OCI-LY3 (cell line): ENCODE measurements at regions not wholly inside any gene's neighbourhood (a gene's known extent, or its start where the extent isn't known, plus 50 kb on each side); places are given as distances from the start of the nearest gene placed in this dataset.
"Not testable (repeated sequence)": the region's sequence is repeated elsewhere in the genome, so short reads cannot be mapped to it uniquely, and the experiment has no call there.

Experiments used
- H2AFZ ChIP-seq: fragments of 200-600, 300-600 bp; shearing (Covaris generic); 2 replicates; pipeline ENCODE4 v1.6.0; 2014; ENCODE audit warnings: antibody characterized with exemption, low read depth, low read length
- H3K27ac ChIP-seq: fragments of 200-600, 300-600 bp; sonication (generic); 2 replicates; pipeline ENCODE4 v1.5.1; 2014; ENCODE audit warnings: mild to moderate bottlenecking, low read length, moderate library complexity, mixed read lengths
- H3K27me3 ChIP-seq: fragments of 200-600, 300-600 bp; sonication (generic); 2 replicates; pipeline ENCODE4 v1.6.1; 2014; ENCODE audit warnings: low read depth, low read length, mixed read lengths
- H3K36me3 ChIP-seq: fragments of 200-600, 300-600 bp; sonication (generic); replicated peaks from 2 replicates; pipeline ENCODE3; 2014; ENCODE audit warnings: low read depth, low read length, mixed read lengths
- H3K4me1 ChIP-seq: fragments of 300-600, 200-600 bp; sonication (generic); 2 replicates; pipeline ENCODE4 v1.6.1; 2014; ENCODE audit warnings: low read length, mixed read lengths
- H3K4me2 ChIP-seq: fragments of 200-600, 300-600 bp; sonication (generic); 2 replicates; pipeline ENCODE4 v1.6.1; 2014; ENCODE audit warnings: low read length, mixed read lengths
- H3K4me3 ChIP-seq: fragments of 300-600, 200-600 bp; sonication (generic); 2 replicates; pipeline ENCODE4 v1.5.1; 2014; ENCODE audit warnings: antibody characterized with exemption, mild to moderate bottlenecking, low read length, moderate library complexity
- H3K79me2 ChIP-seq: fragments of 300-600, 200-600 bp; shearing (Covaris generic); 2 replicates; pipeline ENCODE4 v1.6.1; 2014; ENCODE audit warnings: mild to moderate bottlenecking, low read length, mixed read lengths
- H3K9ac ChIP-seq: fragments of 300-600, 200-600 bp; shearing (Covaris generic); 2 replicates; pipeline ENCODE4 v1.6.0; 2014; ENCODE audit warnings: mild to moderate bottlenecking, low read length, moderate library complexity
- H3K9me3 ChIP-seq: fragments of 200-600, 300-600 bp; shearing (Covaris generic); 2 replicates; pipeline ENCODE4 v1.6.1; 2014; ENCODE audit warnings: low read length, mixed read lengths; ENCODE audit not compliant: insufficient read depth
- H4K20me1 ChIP-seq: fragments of 200-600, 300-600 bp; sonication (generic); 2 replicates; pipeline ENCODE4 v1.6.1; 2016; ENCODE audit warnings: low read length, mixed read lengths; ENCODE audit not compliant: insufficient read depth
- CTCF ChIP-seq: fragments of 200-600, 300-600 bp; sonication (generic); IDR thresholded peaks from 2 replicates; pipeline ENCODE4 v1.5.1; 2014; ENCODE audit warnings: antibody characterized with exemption, low read length, low read depth
- EZH2phosphoT487 ChIP-seq: fragments of 200-600 bp; shearing (Covaris generic); IDR thresholded peaks from 2 replicates; pipeline ENCODE4 v1.6.1; 2018; ENCODE audit warnings: antibody characterized with exemption, mixed run types, low read depth

GRCh38 chrX:107374831-107375230 is 74.6 kb upstream of the FRMPD3 start:
- Histone ChIP-seq H3K4me3 (no peak overlapping the region), H3K36me3 (no peaks in the 10 kb centered on the region), H3K27ac (no peak overlapping the region), H3K79me2 (no peaks in the 10 kb centered on the region), H3K27me3 (no peaks in the 10 kb centered on the region), H3K9ac (no peak overlapping the region), H3K9me3 (no peaks in the 10 kb centered on the region), H3K4me2 (no peak overlapping the region), H2AFZ (no peak overlapping the region), H4K20me1 (no peaks in the 10 kb centered on the region), H3K4me1 (no peaks in the 10 kb centered on the region)
- TF ChIP-seq EZH2phosphoT487 (no peak), CTCF (no peak)

DNA sequence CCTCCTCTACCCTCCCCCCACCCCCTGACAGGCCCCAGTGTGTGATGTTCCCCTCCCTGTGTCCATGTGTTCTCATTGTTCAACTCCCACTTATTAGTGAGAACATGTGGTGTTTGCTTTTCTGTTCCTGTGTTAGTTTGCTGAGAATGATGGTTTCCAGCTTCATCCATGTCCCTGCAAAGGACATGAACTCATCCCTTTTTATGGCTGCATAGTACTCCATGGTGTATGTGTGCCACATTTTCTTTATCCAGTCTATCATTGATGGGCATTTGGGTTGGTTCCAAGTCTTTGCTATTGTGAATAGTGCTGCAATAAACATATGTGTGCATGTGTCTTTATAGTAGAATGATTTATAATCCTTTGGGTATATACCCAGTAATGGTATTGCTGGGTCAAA is 73.3 kb upstream of the FRMPD3 start:
- H3K4me1 ChIP-seq, H3K9ac ChIP-seq, H3K4me3 ChIP-seq, H3K4me2 ChIP-seq, H2AFZ ChIP-seq, H3K27ac ChIP-seq, H3K27me3 ChIP-seq, H3K79me2 ChIP-seq, H3K9me3 ChIP-seq, H4K20me1 ChIP-seq, H3K36me3 ChIP-seq: not testable (repeated sequence)

- H3K4me3 ChIP-seq, result no peak overlapping the region
- H3K27ac ChIP-seq, result no peak overlapping the region
- no peaks in the 10 kb centered on the region for H3K9me3 ChIP-seq
- no peak overlapping the region for H3K4me2 ChIP-seq
- no peak overlapping the region for H3K9ac ChIP-seq
- no peaks in the 10 kb centered on the region for H3K79me2 ChIP-seq
- H3K27me3 ChIP-seq, result no peaks in the 10 kb centered on the region
- H3K36me3 ChIP-seq, result no peaks in the 10 kb centered on the region
- TF ChIP-seq CTCF (no peak), EZH2phosphoT487 (no peak)
- H3K4me1 ChIP-seq, result no peaks in the 10 kb centered on the region
- H2AFZ ChIP-seq, result no peak overlapping the region
- H4K20me1 ChIP-seq, result no peaks in the 10 kb centered on the region
Measured at GRCh38 chrX:107384397-107385105, 64.9 kb upstream of the FRMPD3 start.

DNA sequence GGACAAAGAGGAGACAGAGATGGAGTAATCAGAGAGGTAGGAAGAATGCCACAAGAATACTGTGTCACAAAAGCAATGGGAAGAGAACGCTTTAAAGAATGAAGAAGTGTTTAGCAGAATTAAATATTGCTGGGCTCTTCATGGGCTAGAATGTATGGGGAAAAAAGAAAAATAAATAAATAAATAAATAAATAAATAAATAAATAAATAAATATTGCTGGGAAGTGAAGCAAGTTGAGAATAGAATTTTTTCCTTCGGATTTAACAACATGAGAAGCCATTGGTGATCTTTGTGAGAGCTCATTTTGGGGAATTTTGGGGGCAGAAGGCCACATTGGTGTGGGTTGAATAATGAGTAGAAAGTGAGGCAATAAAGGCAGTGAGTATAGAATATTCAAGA is 59.7 kb upstream of the FRMPD3 start:
- Histone ChIP-seq H4K20me1 (no peaks in the 10 kb centered on the region), H3K4me1 (no peaks in the 10 kb centered on the region), H2AFZ (no peak overlapping the region), H3K36me3 (no peaks in the 10 kb centered on the region), H3K4me2 (no peak overlapping the region), H3K79me2 (no peaks in the 10 kb centered on the region), H3K27me3 (no peaks in the 10 kb centered on the region), H3K9me3 (no peaks in the 10 kb centered on the region), H3K9ac (no peak overlapping the region), H3K27ac (no peak overlapping the region), H3K4me3 (no peak overlapping the region)
- TF ChIP-seq CTCF (no peak), EZH2phosphoT487 (no peak)

GRCh38 chrX:107393656-107394055 is 55.8 kb upstream of the FRMPD3 start:
- not testable (repeated sequence) for H3K79me2 ChIP-seq, H3K27me3 ChIP-seq, H3K9me3 ChIP-seq, H3K4me3 ChIP-seq, H3K9ac ChIP-seq, H4K20me1 ChIP-seq, H3K36me3 ChIP-seq, H3K27ac ChIP-seq, H2AFZ ChIP-seq, H3K4me2 ChIP-seq, H3K4me1 ChIP-seq
